ENCODE measurements at regions not wholly inside any gene's neighbourhood (a gene's known extent, or its start where the extent isn't known, plus 50 kb on each side); places are given as distances from the start of the nearest gene placed in this dataset.

DNA sequence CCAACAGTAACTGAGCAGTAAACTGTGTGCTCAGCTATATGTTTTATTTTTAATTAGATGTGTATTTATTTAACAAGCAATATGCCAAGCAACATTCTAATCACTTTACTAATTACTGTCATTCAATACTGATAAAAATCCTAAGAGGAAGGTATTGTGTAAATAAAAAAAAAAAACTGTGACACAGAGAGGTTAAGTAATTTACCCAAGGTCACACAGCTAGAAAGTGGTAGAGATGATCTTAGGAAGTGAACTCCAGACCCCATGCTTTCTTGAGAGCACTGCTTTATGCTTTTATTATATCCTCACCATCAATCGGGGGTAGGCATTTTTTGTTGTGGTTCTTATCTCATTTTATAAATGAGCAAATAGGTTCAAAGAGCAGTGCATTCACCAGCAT is 417.1 kb downstream of the RAB28 start:
- Histone ChIP-seq H3K27ac (ENCODE audit: low read depth, low read length, severe bottlenecking) (no peak overlapping the region), H3K4me1 (ENCODE audit: control insufficient read depth, insufficient read depth, low read length, poor library complexity, severe bottlenecking) (no peaks in the 10 kb centered on the region), H3K36me3 (ENCODE audit: control insufficient read depth, insufficient read depth, low read length) (no peaks in the 10 kb centered on the region), H3K9me3 (ENCODE audit: control insufficient read depth, low read length) (no peaks in the 10 kb centered on the region), H3K4me3 (ENCODE audit: extremely low read depth, insufficient read depth, low read length, poor library complexity, severe bottlenecking) (no peak overlapping the region)
- WGBS, 2 experiments (ENCODE audit: insufficient coverage in 2 of 2) = no CpG with 5 or more reads among the region's 1 CpG

DNA sequence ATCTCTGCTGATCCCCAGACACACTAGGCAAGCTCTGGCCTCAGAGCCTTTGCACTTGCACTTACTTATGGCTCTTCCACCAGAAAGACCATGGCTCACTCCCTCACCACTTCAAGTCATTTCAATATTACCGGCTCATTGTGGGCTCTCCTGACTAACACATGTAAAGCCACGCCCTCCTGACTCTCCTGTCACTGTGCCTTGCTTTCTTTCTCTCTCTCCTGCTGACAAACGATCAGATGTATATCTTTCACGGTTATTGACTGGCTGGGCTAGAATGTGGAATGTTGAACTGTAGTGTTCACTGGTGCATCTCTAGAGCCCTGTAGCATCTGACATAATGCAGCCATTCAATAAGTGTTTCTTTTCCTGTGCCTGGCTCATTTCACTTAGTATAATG is 425.1 kb downstream of the RAB28 start:
- Histone ChIP-seq H3K36me3 (ENCODE audit: control insufficient read depth, insufficient read depth, low read length) (no peaks in the 10 kb centered on the region), H3K4me3 (ENCODE audit: extremely low read depth, insufficient read depth, low read length, poor library complexity, severe bottlenecking) (no peak overlapping the region), H3K9me3 (ENCODE audit: control insufficient read depth, low read length) (no peaks in the 10 kb centered on the region), H3K4me1 (ENCODE audit: control insufficient read depth, insufficient read depth, low read length, poor library complexity, severe bottlenecking) (no peaks in the 10 kb centered on the region), H3K27ac (ENCODE audit: low read depth, low read length, severe bottlenecking) (no peak overlapping the region)
- 54 to 67% methylated on average over 2 to 3 of the region's 4 CpGs for WGBS, 2 experiments (ENCODE audit: insufficient coverage in 2 of 2)

DNA sequence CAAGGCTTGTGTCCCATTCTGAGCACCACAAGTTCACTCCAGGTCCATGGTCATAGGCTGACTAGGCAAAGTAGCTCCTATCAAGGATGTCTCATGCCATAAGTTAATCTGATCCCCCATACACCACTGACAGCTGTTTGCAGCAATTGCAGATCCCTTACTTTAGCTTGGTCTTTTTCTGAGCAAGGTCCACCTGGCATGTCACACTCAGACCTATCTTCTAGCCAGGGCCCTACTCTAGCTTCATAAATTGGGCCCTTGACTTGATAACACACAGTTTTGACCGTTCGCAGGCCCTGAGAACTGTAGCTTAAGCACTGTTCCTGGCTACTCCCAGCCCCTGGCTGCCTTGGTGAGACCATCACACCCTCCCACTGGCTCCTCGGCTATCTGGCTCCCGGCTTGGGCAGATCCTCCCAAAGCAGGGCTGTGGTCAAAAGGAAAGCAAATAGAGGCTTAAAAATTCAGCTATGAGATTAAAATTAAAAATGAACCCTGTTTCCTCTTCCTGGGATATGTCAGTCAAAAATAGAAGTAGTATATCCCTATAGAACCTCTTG is 427.4 kb downstream of the RAB28 start:
- Histone ChIP-seq H3K4me3 (ENCODE audit: extremely low read depth, insufficient read depth, low read length, poor library complexity, severe bottlenecking) (no peak overlapping the region), H3K4me1 (ENCODE audit: control insufficient read depth, insufficient read depth, low read length, poor library complexity, severe bottlenecking) (no peaks in the 10 kb centered on the region), H3K9me3 (ENCODE audit: control insufficient read depth, low read length) (no peaks in the 10 kb centered on the region), H3K36me3 (ENCODE audit: control insufficient read depth, insufficient read depth, low read length) (no peaks in the 10 kb centered on the region), H3K27ac (ENCODE audit: low read depth, low read length, severe bottlenecking) (no peak overlapping the region)
- WGBS, 2 experiments (ENCODE audit: insufficient coverage in 2 of 2) = 90 to 94% methylated on average over 2 to 3 of the region's 4 CpGs

DNA sequence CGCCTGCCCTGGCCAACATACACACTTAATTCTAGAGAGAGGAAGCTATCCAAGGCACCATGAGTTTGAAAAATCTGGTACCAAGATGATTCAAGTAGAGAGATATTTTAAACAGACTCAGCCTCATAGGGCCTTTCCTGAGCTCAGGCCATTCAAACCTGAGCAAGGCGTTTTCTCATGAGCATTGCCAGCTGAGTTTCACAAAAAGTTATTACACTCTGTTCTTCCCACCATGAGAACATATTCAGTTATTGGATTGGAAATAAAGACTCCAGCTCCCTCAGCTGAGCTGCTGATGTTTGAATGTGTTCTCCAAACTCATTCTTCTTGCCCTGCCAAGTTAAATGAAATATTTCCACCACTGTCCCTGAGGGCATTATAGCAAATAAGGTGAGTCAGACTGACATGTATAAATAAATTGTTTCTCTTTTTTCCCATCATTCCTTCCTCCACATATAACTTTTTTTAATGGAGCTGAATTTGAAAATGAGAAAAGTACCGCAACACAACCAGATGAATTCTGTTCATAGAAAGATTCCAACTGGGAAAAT is 429.6 kb downstream of the RAB28 start:
- Histone ChIP-seq H3K4me1 (ENCODE audit: control insufficient read depth, insufficient read depth, low read length, poor library complexity, severe bottlenecking) (no peaks in the 10 kb centered on the region), H3K9me3 (ENCODE audit: control insufficient read depth, low read length) (no peaks in the 10 kb centered on the region), H3K4me3 (ENCODE audit: extremely low read depth, insufficient read depth, low read length, poor library complexity, severe bottlenecking) (no peak overlapping the region), H3K36me3 (ENCODE audit: control insufficient read depth, insufficient read depth, low read length) (no peaks in the 10 kb centered on the region), H3K27ac (ENCODE audit: low read depth, low read length, severe bottlenecking) (no peak overlapping the region)
- WGBS, 2 experiments (ENCODE audit: insufficient coverage in 2 of 2) = 89 to 100% methylated on average over 1 of the region's 3 CpGs

DNA sequence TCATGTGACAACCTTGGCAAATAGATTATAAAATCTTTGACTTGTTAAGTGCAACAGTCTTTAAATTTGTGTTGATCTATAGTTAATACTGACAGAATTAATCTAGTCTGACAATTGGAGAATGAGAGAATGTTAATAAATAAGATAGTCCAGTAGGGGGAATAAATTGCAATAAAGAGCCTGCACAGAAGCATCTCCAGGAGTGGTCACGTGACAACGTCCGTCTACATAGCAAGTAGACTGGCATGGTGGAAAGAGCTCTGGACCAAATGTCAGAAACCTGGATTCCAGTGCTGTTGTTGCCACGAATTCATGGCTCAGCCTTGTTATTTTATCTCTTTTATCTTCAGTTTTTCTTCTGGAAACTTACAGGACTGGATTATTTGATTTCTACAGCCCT is 436.5 kb downstream of the RAB28 start:
- no peaks in the 10 kb centered on the region for H3K36me3 ChIP-seq (ENCODE audit: control insufficient read depth, insufficient read depth, low read length)
- H3K4me3 ChIP-seq (ENCODE audit: extremely low read depth, insufficient read depth, low read length, poor library complexity, severe bottlenecking) = no peak overlapping the region
- H3K9me3 ChIP-seq (ENCODE audit: control insufficient read depth, low read length) = no peaks in the 10 kb centered on the region
- 87 to 98% methylated on average over 4 of the region's 4 CpGs for WGBS, 2 experiments (ENCODE audit: insufficient coverage in 2 of 2)
- no peak overlapping the region for H3K27ac ChIP-seq (ENCODE audit: low read depth, low read length, severe bottlenecking)
- H3K4me1 ChIP-seq (ENCODE audit: control insufficient read depth, insufficient read depth, low read length, poor library complexity, severe bottlenecking) = no peaks in the 10 kb centered on the region

DNA sequence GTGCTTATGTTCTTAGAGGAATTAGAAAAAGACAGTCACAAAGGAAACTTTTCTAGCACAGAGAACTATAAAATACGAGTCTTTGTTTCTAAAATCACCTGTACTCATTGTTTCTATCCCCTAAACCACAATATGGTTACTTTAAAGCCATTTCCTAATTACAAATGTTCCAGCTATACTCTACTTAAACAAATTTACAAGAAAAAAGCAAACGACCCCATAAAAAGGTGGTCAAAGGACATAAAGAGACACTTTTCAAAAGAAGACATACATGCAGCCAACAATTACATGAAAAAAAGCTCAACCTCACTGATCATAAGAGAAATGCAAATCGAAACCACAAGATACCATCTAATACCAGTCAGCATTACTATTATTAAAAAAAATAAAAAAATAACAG is 447.3 kb downstream of the RAB28 start:
- no peak overlapping the region for H3K4me3 ChIP-seq (ENCODE audit: extremely low read depth, insufficient read depth, low read length, poor library complexity, severe bottlenecking)
- H3K9me3 ChIP-seq (ENCODE audit: control insufficient read depth, low read length) = no peaks in the 10 kb centered on the region
- H3K27ac ChIP-seq (ENCODE audit: low read depth, low read length, severe bottlenecking) = no peak overlapping the region
- H3K36me3 ChIP-seq (ENCODE audit: control insufficient read depth, insufficient read depth, low read length) = no peaks in the 10 kb centered on the region
- WGBS, 2 experiments (ENCODE audit: insufficient coverage in 2 of 2) = 72 to 75% methylated on average over 2 of the region's 3 CpGs
- peaks cover 7% of the 10 kb centered on the region for H3K4me1 ChIP-seq (ENCODE audit: control insufficient read depth, insufficient read depth, low read length, poor library complexity, severe bottlenecking)

DNA sequence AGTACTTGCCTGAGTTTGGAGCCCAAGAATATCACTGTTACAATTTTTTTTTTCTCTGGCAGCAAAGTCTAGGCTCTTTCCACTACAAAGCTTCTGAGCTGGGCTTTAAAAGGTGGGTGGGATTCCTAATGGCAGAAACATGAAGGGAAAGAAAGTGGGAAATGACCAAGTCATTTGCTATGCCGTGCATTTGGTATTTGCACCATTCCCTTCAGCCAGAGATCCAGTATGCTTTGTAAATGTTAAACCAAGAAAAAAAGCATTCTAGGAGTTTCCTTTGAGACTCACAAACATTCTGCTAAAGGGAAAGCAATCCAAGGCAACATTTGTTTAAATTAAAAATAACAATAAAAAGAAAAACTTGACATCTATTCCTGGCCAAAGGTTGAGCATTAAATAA is 451.2 kb downstream of the RAB28 start:
- Histone ChIP-seq H3K4me1 (ENCODE audit: control insufficient read depth, insufficient read depth, low read length, poor library complexity, severe bottlenecking) (peaks cover 7% of the 10 kb centered on the region), H3K27ac (ENCODE audit: low read depth, low read length, severe bottlenecking) (no peak overlapping the region), H3K9me3 (ENCODE audit: control insufficient read depth, low read length) (no peaks in the 10 kb centered on the region), H3K4me3 (ENCODE audit: extremely low read depth, insufficient read depth, low read length, poor library complexity, severe bottlenecking) (no peak overlapping the region), H3K36me3 (ENCODE audit: control insufficient read depth, insufficient read depth, low read length) (no peaks in the 10 kb centered on the region)
- no CpG with 5 or more reads among the region's 1 CpG for WGBS, 2 experiments (ENCODE audit: insufficient coverage in 2 of 2)

DNA sequence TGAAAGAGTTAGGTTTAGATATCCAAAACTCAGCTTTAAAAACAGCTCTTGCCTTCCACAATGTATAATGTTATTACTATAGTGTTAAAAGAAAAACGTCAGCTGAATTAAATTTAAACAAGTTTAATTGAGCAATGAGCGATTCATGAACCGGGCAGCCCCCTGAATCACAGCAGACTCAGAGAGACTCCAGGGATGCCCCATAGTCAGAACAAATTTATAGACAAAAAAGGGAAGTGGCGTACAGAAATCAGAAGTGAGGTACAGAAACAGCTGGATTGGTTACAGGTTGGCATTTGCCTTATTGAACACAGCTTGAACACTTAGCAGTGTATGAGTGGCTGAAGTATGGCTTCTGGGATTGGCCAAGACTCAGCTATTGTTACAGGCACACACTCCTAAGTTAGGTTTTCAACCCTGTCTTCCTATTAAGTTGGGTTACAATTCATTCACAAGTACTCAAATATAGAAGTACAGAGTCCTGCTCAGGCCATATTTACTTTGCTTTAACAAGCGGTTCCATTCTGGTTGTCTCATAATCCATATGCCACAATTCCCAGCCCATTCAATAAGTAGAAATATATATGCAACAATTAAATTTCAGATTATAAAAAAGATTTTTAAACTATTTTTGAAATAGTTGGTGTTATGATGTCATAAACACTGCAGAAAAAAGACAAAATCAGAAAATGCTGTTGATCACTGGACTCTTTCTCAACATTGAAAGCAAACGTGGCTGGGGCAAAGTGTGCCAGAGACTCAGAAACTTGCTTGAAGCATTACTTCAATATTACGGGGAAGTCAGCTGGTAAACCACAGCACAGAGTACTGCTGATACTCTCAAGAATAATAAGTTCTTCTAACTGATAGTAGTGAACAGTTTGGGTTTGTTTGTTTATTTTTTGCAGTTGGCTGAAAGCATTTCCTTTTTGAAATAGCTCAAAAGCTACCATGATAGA is 459.7 kb downstream of the RAB28 start:
- Histone ChIP-seq H3K27ac (ENCODE audit: low read depth, low read length, severe bottlenecking) (no peak overlapping the region), H3K4me3 (ENCODE audit: extremely low read depth, insufficient read depth, low read length, poor library complexity, severe bottlenecking) (no peak overlapping the region), H3K9me3 (ENCODE audit: control insufficient read depth, low read length) (no peaks in the 10 kb centered on the region), H3K36me3 (ENCODE audit: control insufficient read depth, insufficient read depth, low read length) (no peaks in the 10 kb centered on the region), H3K4me1 (ENCODE audit: control insufficient read depth, insufficient read depth, low read length, poor library complexity, severe bottlenecking) (peaks cover 6% of the 10 kb centered on the region)
- WGBS, 2 experiments (ENCODE audit: insufficient coverage in 2 of 2) = 86 to 91% methylated on average over 1 to 5 of the region's 7 CpGs

DNA sequence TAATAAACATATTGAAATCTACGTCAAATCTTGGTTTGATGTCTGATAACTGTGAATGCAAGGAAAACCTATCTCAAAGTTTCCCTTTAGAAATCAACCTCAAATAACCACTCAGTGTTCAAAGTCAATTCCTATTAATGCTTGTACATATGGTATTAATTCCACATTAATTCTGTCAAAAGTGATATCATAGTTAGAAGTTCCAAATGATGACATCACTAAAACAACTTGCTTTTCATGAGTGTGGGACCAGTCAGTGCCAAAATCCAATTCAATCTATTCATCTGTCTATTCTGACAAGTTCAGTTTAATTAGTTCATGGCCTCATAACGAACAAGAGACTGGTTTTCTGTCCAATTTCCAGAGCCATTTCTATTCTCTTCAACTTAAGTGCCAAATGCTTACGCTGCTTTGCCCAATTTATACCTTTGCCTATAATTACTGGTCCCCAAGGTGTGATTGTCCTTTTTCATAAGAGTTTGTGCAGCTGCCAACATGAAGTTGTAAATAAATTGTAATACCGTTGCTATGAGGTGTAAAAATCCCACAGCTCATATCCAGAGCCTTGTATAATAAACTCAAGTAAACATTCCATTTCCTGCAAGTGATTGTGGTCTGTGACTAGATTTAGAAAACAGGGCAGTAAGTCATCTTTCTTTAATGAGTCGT is 476.2 kb downstream of the RAB28 start:
- Histone ChIP-seq H3K36me3 (ENCODE audit: control insufficient read depth, insufficient read depth, low read length) (no peaks in the 10 kb centered on the region), H3K4me3 (ENCODE audit: extremely low read depth, insufficient read depth, low read length, poor library complexity, severe bottlenecking) (no peak overlapping the region), H3K27ac (ENCODE audit: low read depth, low read length, severe bottlenecking) (no peak overlapping the region), H3K9me3 (ENCODE audit: control insufficient read depth, low read length) (no peaks in the 10 kb centered on the region), H3K4me1 (ENCODE audit: control insufficient read depth, insufficient read depth, low read length, poor library complexity, severe bottlenecking) (no peaks in the 10 kb centered on the region)
- WGBS, 2 experiments (ENCODE audit: insufficient coverage in 2 of 2) = 88 to 100% methylated on average over 1 to 3 of the region's 5 CpGs

DNA sequence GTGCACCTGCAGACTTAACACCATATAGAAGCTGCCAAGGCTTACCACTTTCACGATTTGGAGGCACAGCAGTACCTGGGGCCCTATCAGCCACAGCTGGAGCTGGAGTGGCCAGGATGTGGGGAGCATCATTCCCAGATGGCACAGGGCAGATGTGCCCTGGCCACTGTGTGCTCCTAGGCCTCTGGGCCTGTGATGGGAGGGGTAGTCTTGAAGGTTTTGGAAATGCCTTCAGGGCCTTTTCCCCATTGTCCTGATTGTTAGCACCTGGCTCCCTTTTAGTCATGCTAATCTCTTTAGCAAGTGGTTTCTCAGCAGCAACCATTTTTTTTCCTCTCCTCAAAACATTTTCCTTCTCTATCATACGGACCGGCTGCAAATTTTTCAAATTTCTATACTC is 490.2 kb downstream of the RAB28 start:
- H3K36me3 ChIP-seq (ENCODE audit: control insufficient read depth, insufficient read depth, low read length) = no peaks in the 10 kb centered on the region
- WGBS, 2 experiments (ENCODE audit: insufficient coverage in 2 of 2) = 85 to 95% methylated on average over 2 of the region's 3 CpGs

More for the DNA sequence above, 490.2 kb downstream of the RAB28 start:
- no peak overlapping the region for H3K4me3 ChIP-seq (ENCODE audit: extremely low read depth, insufficient read depth, low read length, poor library complexity, severe bottlenecking)
- no peaks in the 10 kb centered on the region for H3K4me1 ChIP-seq (ENCODE audit: control insufficient read depth, insufficient read depth, low read length, poor library complexity, severe bottlenecking)
- H3K9me3 ChIP-seq (ENCODE audit: control insufficient read depth, low read length) = no peaks in the 10 kb centered on the region
- H3K27ac ChIP-seq (ENCODE audit: low read depth, low read length, severe bottlenecking) = no peak overlapping the region
